ENCODE measurements at regions not wholly inside any gene's neighbourhood (a gene's known extent, or its start where the extent isn't known, plus 50 kb on each side); places are given as distances from the start of the nearest gene placed in this dataset.
"Not testable (repeated sequence)": the region's sequence is repeated elsewhere in the genome, so short reads cannot be mapped to it uniquely, and the experiment has no call there.

DNA sequence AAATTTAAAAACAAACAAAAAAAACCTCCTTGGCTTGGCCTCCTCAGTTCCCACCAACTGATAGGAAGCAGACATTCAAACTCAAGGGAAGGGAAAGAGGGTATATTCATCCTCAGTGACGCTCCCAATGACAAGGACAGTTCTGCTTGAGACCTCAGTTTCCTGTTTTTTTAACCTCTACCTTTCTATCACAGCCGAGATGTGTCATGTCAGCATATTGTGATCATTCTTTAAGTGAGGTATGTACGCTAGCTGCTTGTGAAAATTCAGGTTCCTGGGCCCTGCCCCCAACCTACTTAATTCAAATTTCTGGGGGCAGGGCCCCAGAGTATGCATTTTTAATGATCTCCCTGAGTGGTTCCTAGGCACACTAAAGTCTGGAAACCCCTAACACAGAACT, 611.9 kb upstream of the TBX3 start:
- TF ChIP-seq ESRRG (CRISPR knock-in tag; IDR thresholded peaks at IDR 0.05), result no peak
- no peak for TF ChIP-seq PPARA (CRISPR knock-in tag; IDR thresholded peaks at IDR 0.05; ENCODE audit: borderline replicate concordance)
- TF ChIP-seq, protein P1, sequence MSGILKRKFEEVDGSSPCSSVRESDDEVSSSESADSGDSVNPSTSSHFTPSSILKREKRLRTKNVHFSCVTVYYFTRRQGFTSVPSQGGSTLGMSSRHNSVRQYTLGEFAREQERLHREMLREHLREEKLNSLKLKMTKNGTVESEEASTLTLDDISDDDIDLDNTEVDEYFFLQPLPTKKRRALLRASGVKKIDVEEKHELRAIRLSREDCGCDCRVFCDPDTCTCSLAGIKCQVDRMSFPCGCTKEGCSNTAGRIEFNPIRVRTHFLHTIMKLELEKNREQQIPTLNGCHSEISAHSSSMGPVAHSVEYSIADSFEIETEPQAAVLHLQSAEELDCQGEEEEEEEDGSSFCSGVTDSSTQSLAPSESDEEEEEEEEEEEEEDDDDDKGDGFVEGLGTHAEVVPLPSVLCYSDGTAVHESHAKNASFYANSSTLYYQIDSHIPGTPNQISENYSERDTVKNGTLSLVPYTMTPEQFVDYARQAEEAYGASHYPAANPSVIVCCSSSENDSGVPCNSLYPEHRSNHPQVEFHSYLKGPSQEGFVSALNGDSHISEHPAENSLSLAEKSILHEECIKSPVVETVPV (CRISPR knock-in tag; IDR thresholded peaks at IDR 0.05), result no peak
- no peak for TF ChIP-seq BACH2 (CRISPR knock-in tag; IDR thresholded peaks at IDR 0.05; ENCODE audit: borderline replicate concordance)
- no peak for TF ChIP-seq ARNTL (CRISPR knock-in tag; IDR thresholded peaks at IDR 0.05; ENCODE audit: borderline replicate concordance, low read depth)
- TF ChIP-seq, protein P2, sequence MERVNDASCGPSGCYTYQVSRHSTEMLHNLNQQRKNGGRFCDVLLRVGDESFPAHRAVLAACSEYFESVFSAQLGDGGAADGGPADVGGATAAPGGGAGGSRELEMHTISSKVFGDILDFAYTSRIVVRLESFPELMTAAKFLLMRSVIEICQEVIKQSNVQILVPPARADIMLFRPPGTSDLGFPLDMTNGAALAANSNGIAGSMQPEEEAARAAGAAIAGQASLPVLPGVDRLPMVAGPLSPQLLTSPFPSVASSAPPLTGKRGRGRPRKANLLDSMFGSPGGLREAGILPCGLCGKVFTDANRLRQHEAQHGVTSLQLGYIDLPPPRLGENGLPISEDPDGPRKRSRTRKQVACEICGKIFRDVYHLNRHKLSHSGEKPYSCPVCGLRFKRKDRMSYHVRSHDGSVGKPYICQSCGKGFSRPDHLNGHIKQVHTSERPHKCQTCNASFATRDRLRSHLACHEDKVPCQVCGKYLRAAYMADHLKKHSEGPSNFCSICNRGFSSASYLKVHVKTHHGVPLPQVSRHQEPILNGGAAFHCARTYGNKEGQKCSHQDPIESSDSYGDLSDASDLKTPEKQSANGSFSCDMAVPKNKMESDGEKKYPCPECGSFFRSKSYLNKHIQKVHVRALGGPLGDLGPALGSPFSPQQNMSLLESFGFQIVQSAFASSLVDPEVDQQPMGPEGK (CRISPR knock-in tag; IDR thresholded peaks at IDR 0.05; ENCODE audit: borderline replicate concordance), result no peak
- TF ChIP-seq, protein P3, sequence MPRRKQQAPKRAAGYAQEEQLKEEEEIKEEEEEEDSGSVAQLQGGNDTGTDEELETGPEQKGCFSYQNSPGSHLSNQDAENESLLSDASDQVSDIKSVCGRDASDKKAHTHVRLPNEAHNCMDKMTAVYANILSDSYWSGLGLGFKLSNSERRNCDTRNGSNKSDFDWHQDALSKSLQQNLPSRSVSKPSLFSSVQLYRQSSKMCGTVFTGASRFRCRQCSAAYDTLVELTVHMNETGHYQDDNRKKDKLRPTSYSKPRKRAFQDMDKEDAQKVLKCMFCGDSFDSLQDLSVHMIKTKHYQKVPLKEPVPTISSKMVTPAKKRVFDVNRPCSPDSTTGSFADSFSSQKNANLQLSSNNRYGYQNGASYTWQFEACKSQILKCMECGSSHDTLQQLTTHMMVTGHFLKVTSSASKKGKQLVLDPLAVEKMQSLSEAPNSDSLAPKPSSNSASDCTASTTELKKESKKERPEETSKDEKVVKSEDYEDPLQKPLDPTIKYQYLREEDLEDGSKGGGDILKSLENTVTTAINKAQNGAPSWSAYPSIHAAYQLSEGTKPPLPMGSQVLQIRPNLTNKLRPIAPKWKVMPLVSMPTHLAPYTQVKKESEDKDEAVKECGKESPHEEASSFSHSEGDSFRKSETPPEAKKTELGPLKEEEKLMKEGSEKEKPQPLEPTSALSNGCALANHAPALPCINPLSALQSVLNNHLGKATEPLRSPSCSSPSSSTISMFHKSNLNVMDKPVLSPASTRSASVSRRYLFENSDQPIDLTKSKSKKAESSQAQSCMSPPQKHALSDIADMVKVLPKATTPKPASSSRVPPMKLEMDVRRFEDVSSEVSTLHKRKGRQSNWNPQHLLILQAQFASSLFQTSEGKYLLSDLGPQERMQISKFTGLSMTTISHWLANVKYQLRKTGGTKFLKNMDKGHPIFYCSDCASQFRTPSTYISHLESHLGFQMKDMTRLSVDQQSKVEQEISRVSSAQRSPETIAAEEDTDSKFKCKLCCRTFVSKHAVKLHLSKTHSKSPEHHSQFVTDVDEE (CRISPR knock-in tag; IDR thresholded peaks at IDR 0.05), result no peak
- no peak for TF ChIP-seq ZNF565 (CRISPR knock-in tag; conservative IDR thresholded peaks at IDR 0.05; ENCODE audit: low read depth)
- TF ChIP-seq ZFP30 (CRISPR knock-in tag; IDR thresholded peaks at IDR 0.05), result no peak
- no peak for TF ChIP-seq GLIS3 (CRISPR knock-in tag; IDR thresholded peaks at IDR 0.05)
- TF ChIP-seq ZFP3 (CRISPR knock-in tag; IDR thresholded peaks at IDR 0.05), result no peak
- no peak for TF ChIP-seq SNAI2 (CRISPR knock-in tag; IDR thresholded peaks at IDR 0.05)
- TF ChIP-seq OSR1 (CRISPR knock-in tag; IDR thresholded peaks at IDR 0.05), result no peak
- TF ChIP-seq, protein P4, sequence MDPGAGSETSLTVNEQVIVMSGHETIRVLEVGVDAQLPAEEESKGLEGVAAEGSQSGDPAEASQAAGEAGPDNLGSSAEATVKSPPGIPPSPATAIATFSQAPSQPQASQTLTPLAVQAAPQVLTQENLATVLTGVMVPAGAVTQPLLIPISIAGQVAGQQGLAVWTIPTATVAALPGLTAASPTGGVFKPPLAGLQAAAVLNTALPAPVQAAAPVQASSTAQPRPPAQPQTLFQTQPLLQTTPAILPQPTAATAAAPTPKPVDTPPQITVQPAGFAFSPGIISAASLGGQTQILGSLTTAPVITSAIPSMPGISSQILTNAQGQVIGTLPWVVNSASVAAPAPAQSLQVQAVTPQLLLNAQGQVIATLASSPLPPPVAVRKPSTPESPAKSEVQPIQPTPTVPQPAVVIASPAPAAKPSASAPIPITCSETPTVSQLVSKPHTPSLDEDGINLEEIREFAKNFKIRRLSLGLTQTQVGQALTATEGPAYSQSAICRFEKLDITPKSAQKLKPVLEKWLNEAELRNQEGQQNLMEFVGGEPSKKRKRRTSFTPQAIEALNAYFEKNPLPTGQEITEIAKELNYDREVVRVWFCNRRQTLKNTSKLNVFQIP (CRISPR knock-in tag; IDR thresholded peaks at IDR 0.05; ENCODE audit: borderline replicate concordance, low read depth), result no peak
- TF ChIP-seq TCF4 (CRISPR knock-in tag; IDR thresholded peaks at IDR 0.05; ENCODE audit: borderline replicate concordance), result no peak
- TF ChIP-seq, protein P5, sequence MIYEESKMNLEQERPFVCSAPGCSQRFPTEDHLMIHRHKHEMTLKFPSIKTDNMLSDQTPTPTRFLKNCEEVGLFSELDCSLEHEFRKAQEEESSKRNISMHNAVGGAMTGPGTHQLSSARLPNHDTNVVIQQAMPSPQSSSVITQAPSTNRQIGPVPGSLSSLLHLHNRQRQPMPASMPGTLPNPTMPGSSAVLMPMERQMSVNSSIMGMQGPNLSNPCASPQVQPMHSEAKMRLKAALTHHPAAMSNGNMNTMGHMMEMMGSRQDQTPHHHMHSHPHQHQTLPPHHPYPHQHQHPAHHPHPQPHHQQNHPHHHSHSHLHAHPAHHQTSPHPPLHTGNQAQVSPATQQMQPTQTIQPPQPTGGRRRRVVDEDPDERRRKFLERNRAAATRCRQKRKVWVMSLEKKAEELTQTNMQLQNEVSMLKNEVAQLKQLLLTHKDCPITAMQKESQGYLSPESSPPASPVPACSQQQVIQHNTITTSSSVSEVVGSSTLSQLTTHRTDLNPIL (CRISPR knock-in tag; IDR thresholded peaks at IDR 0.05; ENCODE audit: low read depth), result no peak
- no peak for ATAC-seq

DNA sequence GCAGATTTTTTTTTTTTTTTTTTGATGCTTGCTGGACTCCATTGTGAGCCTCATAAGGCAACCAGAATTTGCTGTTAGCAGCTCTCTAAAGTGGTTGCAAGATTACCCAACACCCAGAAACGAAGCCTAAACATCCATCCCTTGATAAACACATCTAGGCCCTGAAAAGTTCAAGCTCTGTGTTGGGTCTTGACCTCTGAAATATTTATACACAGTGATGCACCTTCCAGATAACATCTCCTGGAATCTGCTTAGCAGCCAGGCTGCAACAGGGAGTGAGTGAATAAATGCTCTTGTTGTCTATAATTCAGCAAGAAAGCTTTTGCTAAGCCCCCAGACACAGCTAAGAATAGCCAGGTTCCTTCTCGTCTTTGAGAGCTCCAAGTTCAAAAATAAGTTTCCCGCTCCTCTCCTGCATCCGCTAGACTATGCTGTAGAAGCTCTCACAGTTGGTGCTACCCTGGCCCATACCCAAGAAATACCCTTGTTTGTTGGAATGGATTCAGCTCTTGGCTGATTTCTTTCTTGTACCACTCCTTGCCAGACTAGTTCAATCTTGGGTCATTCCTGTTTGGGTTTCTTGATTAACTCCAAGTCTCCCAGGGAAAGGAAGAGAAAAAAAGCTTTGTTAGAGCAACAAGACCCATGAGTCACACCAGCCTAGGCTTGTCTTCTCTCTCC, 610.6 kb upstream of the TBX3 start:
- ATAC-seq, result no peak
- TF ChIP-seq CSDC2 (CRISPR knock-in tag; IDR thresholded peaks at IDR 0.05) (no peak), ISL1 (CRISPR knock-in tag; IDR thresholded peaks at IDR 0.05) (peak; percentile 11; the same call in 1 of the 2 replicates)

DNA sequence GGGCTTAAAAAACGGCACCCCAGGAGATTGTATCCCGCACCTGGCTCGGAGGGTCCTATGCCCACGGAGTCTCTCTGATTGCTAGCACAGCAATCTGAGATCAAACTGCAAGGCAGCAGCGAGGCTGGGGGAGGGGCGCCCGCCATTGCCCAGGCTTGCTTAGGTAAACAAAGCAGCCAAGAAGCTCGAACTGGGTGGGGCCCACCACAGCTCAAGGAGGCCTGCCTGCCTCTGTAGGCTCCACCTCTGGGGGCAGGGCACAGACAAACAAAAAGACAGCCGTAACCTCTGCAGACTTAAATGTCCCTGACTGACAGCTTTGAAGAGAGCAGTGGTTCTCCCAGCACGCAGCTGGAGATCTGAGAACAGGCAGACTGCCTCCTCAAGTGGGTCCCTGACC, 601.5 kb upstream of the TBX3 start:
- not testable (repeated sequence) for ATAC-seq

DNA sequence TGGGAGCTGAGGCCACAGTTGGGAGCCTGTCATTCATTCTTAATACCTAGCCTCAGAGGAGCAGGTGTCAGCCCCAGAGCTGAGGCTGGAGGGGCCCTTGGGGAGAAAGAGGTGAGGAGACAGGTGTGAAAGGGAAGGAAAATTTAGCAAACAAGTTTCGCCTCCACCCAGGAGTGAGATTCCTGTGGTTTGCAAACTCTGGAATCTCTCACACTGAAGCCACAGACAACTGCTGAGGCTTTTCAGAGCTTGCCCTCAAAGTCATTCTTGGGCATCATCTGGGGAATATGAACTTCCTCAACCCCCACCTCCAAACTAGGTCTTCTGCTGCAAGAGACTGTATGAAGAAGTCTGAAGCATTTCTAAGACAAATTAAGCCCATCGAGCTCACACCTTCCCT, 589.5 kb upstream of the TBX3 start:
- no peak for ATAC-seq
- TF ChIP-seq PPARA (CRISPR knock-in tag; IDR thresholded peaks at IDR 0.05; ENCODE audit: borderline replicate concordance) (no peak), CSDC2 (CRISPR knock-in tag; IDR thresholded peaks at IDR 0.05) (no peak), ZFP3 (CRISPR knock-in tag; IDR thresholded peaks at IDR 0.05) (no peak), ISL1 (CRISPR knock-in tag; IDR thresholded peaks at IDR 0.05) (no peak), TCF4 (CRISPR knock-in tag; IDR thresholded peaks at IDR 0.05; ENCODE audit: borderline replicate concordance) (no peak), SNAI2 (CRISPR knock-in tag; IDR thresholded peaks at IDR 0.05) (no peak), ARNTL (CRISPR knock-in tag; IDR thresholded peaks at IDR 0.05; ENCODE audit: borderline replicate concordance, low read depth) (no peak), RARB (CRISPR knock-in tag; IDR thresholded peaks at IDR 0.05) (no peak), GLIS3 (CRISPR knock-in tag; IDR thresholded peaks at IDR 0.05) (no peak)
- TF ChIP-seq, protein P5 (CRISPR knock-in tag; IDR thresholded peaks at IDR 0.05; ENCODE audit: low read depth), result no peak
- TF ChIP-seq, protein P3 (CRISPR knock-in tag; IDR thresholded peaks at IDR 0.05), result no peak
